Panc1 (cell line): ENCODE measurements at regions not wholly inside any gene's neighbourhood (a gene's known extent, or its start where the extent isn't known, plus 50 kb on each side); places are given as distances from the start of the nearest gene placed in this dataset.

Source experiments
- CTCF ChIP-seq: fragments of 450-650 bp; IDR thresholded peaks from 2 replicates; pipeline ENCODE4 v1.5.1; 2017; ENCODE audit warnings: mild to moderate bottlenecking
- POLR2AphosphoS5 ChIP-seq: IDR thresholded peaks from 2 replicates; pipeline ENCODE4 v1.6.1; 2012; ENCODE audit warnings: mild to moderate bottlenecking, low read depth, low read length, moderate library complexity
- REST ChIP-seq, 2 experiments: IDR thresholded peaks; 2 replicates each; pipeline ENCODE4 v1.6.1; 2011 to 2012; ENCODE audit warnings: low read depth in 2 of 2, control low read depth in 1 of 2, low read length in 1 of 2, mild to moderate bottlenecking in 1 of 2, moderate library complexity in 1 of 2; ENCODE audit not compliant: insufficient read depth in 1 of 2
- TCF7L2 ChIP-seq: IDR thresholded peaks from 2 replicates; pipeline ENCODE4 v1.6.1; 2011; ENCODE audit warnings: mild to moderate bottlenecking, low read depth, low read length, inconsistent platforms

GRCh38 chr10:6748981-6749635, 169.0 kb upstream of the PRKCQ start:
- no peak for TF ChIP-seq CTCF
- TF ChIP-seq REST (IDR thresholded peaks at IDR 0.05; ENCODE audit: insufficient read depth in 1 of 2, low read depth in 2 of 2, low read length in 1 of 2) = no peak
- TF ChIP-seq TCF7L2 = no peak
- TF ChIP-seq POLR2AphosphoS5 = no peak
